Pancreas (tissue), 10 donors: ENCODE measurements at regions not wholly inside any gene's neighbourhood (a gene's known extent, or its start where the extent isn't known, plus 50 kb on each side); places are given as distances from the start of the nearest gene placed in this dataset.
"Not testable (repeated sequence)": the region's sequence is repeated elsewhere in the genome, so short reads cannot be mapped to it uniquely, and the experiment has no call there.

Source experiments
- ATAC-seq, 4 donors: fragments of 200-7000 bp; cut with Tn5 transposase; one replicate each; pipeline versions ENCODE4 v1.8.0 to v1.9.1; 2020; ENCODE audit warnings: mild to moderate bottlenecking in 4 of 4, moderate library complexity in 4 of 4
- DNase-seq, 6 donors: peaks; one replicate each; pipeline ENCODE4 v3.0.0-alpha.2; 2020
- FAIRE-seq: peaks from 2 replicates; lab custom pipeline; 2012; peaks lifted over from hg19 to GRCh38; lab: Jason Lieb, UNC
- H3K27ac ChIP-seq, 4 donors: fragments of 200-600 bp; sonication (generic); 1 replicate in 3 of 4; 2 replicates in 1 of 4; pipeline versions ENCODE4 v1.5.0 to v1.8.0; 2020
- H3K27me3 ChIP-seq, 4 donors: fragments of 200-600 bp; one replicate each; pipeline ENCODE4 v1.8.0; 2021
- H3K36me3 ChIP-seq, 3 donors: fragments of 200-600 bp; sonication (generic) in 1 of 3; one replicate each; pipeline versions ENCODE4 v1.5.0 to v1.8.0; 2020 to 2021
- H3K4me1 ChIP-seq, 3 donors: fragments of 200-600 bp; one replicate each; pipeline ENCODE4 v1.8.0; 2021
- H3K4me3 ChIP-seq, 4 donors: fragments of 200-600 bp; sonication (generic) in 2 of 4; one replicate each; pipeline versions ENCODE4 v1.5.0 to v1.8.0; 2020 to 2021
- H3K9me3 ChIP-seq, 4 donors: fragments of 200-600 bp; one replicate each; pipeline ENCODE4 v1.8.0; 2021
- CTCF ChIP-seq, 4 donors: fragments of 200-600 bp; sonication (generic) in 3 of 4; IDR thresholded peaks; one replicate each; pipeline versions ENCODE4 v1.5.0 to v1.8.0; 2021; ENCODE audit warnings: antibody characterized with exemption in 4 of 4
- WGBS, 2 donors: extraction: QIAGEN DNeasy Blood & Tissue Kit; methylation state at CpG; one replicate each; pipeline ENCODE4 v1.1.7; 2013; 5-methylcytosine and 5-hydroxymethylcytosine counted together
- intact Hi-C, 3 donors: fragments of 100-400 bp; cut with DNase I; formaldehyde crosslinking; loops; one replicate each; pipeline versions ENCODE4 v1.11.1 to v1.14.2; 2022
- donor health status: healthy with polysubstance abuse.
- donor health status: DM: no; HTN: no; CAD: no; lungs with moderate emphysema.
- donor health status: DM: no; HTN: no; CAD: no.
- donor health status: control.
- donor health status: control.
- donor health status: Bipolar disorder and iron deficiency.
- donor health status: DM: yes; HTN: yes; CAD: no.
- donor health status: DM: no; HTN: no; CAD: no.
- donor health status: DM: no; HTN: no; CAD: no.
- donor health status: DM: yes; HTN: yes; CAD: no.

- no peak for ATAC-seq
- Histone ChIP-seq H3K36me3 (no peaks in the 10 kb centered on the region), H3K9me3 (no peaks in the 10 kb centered on the region), H3K27ac (no peak overlapping the region), H3K4me1 (no peaks in the 10 kb centered on the region), H3K27me3 (no peaks in the 10 kb centered on the region), H3K4me3 (no peak overlapping the region)
- no peak for TF ChIP-seq CTCF (IDR thresholded peaks at IDR 0.05)
- DNase-seq = no peak
- WGBS, 2 donors = 74 to 77% methylated on average over 4 of the region's 4 CpGs
- intact Hi-C loops = no loop called here
- FAIRE-seq = no peak
Observed at GRCh38 chr6:127402890-127403617, 56.1 kb downstream of the KIAA0408 start.

GRCh38 chr6:127397729-127398630 is 54.6 kb upstream of the ECHDC1 start:
- FAIRE-seq (peak; percentile 29), DNase-seq (no peak), ATAC-seq (no peak)
- intact Hi-C loops = no loop called here
- H3K4me1 ChIP-seq = no peaks in the 10 kb centered on the region
- no peak for TF ChIP-seq CTCF (IDR thresholded peaks at IDR 0.05)
- H3K36me3 ChIP-seq = no peaks in the 10 kb centered on the region
- 87 to 92% methylated on average over 6 of the region's 6 CpGs for WGBS, 2 donors
- no peaks in the 10 kb centered on the region for H3K27me3 ChIP-seq
- H3K4me3 ChIP-seq = no peak overlapping the region
- H3K9me3 ChIP-seq = no peaks in the 10 kb centered on the region
- H3K27ac ChIP-seq = no peak overlapping the region

- ATAC-seq, H3K4me3 ChIP-seq, H3K4me1 ChIP-seq, intact Hi-C loops, H3K9me3 ChIP-seq, H3K27me3 ChIP-seq, H3K27ac ChIP-seq, H3K36me3 ChIP-seq, FAIRE-seq: not testable (repeated sequence)
- 24 to 36% methylated on average over 5 of the region's 5 CpGs for WGBS, 2 donors
- DNase-seq = peak in 1 of 6 donors; percentile 14
Observed at GRCh38 chr6:127397171-127397597, 53.8 kb upstream of the ECHDC1 start.
